Coronary artery (tissue), 2 donors: ENCODE measurements at regions not wholly inside any gene's neighbourhood (a gene's known extent, or its start where the extent isn't known, plus 50 kb on each side); places are given as distances from the start of the nearest gene placed in this dataset.
"Not testable (repeated sequence)": the region's sequence is repeated elsewhere in the genome, so short reads cannot be mapped to it uniquely, and the experiment has no call there.

Experiments used
- DNase-seq: peaks from one replicate; pipeline ENCODE4 v3.0.0-alpha.2; 2017; ENCODE audit warnings: low spot score
- H3K27ac ChIP-seq, 2 donors: fragments of 200-600 bp; sonication (generic); one replicate each; pipeline ENCODE4 v1.5.1; 2016 to 2019
- H3K4me3 ChIP-seq: fragments of 200-600 bp; sonication (generic); 2 replicates; pipeline ENCODE4 v1.5.1; 2016; ENCODE audit warnings: mild to moderate bottlenecking, moderate library complexity
- CTCF ChIP-seq: fragments of 200-600 bp; sonication (generic); IDR thresholded peaks from one replicate; pipeline ENCODE4 v1.5.1; 2019; ENCODE audit warnings: antibody characterized with exemption

GRCh38 chr2:39975476-39976020 is 196.5 kb upstream of the THUMPD2 start:
- DNase-seq: no peak
- TF ChIP-seq CTCF: no peak
- H3K4me3 ChIP-seq: no peak overlapping the region
- H3K27ac ChIP-seq: no peak overlapping the region

- no peak overlapping the region for H3K27ac ChIP-seq
- no peak for TF ChIP-seq CTCF
- no peak for DNase-seq
- no peak overlapping the region for H3K4me3 ChIP-seq
These were observed 189.0 kb upstream of the THUMPD2 start for GRCh38 chr2:39968037-39968436.

- DNase-seq, H3K4me3 ChIP-seq: not testable (repeated sequence)
These were observed 181.6 kb upstream of the THUMPD2 start for GRCh38 chr2:39960681-39961080.

GRCh38 chr2:39954346-39954745 is 175.3 kb upstream of the THUMPD2 start:
- H3K27ac ChIP-seq: no peak overlapping the region
- H3K4me3 ChIP-seq: no peak overlapping the region
- TF ChIP-seq CTCF: no peak
- DNase-seq: no peak

More at GRCh38 chr2:39960681-39961080, 181.6 kb upstream of the THUMPD2 start:
- H3K27ac ChIP-seq: not testable (repeated sequence)

- no peak overlapping the region for H3K4me3 ChIP-seq
- H3K27ac ChIP-seq: no peak overlapping the region
- TF ChIP-seq CTCF: no peak
- no peak for DNase-seq
These were observed 170.1 kb upstream of the THUMPD2 start for GRCh38 chr2:39949131-39949530.

- Histone ChIP-seq H3K4me3 (no peak overlapping the region), H3K27ac (no peak overlapping the region)
- DNase-seq: no peak
- no peak for TF ChIP-seq CTCF
These were observed 169.1 kb upstream of the THUMPD2 start for GRCh38 chr2:39948016-39948719.

- Histone ChIP-seq H3K27ac (no peak overlapping the region), H3K4me3 (no peak overlapping the region)
- no peak for TF ChIP-seq CTCF
- no peak for DNase-seq
These were observed 168.4 kb upstream of the THUMPD2 start for GRCh38 chr2:39947294-39948015.
